Activated gamma-delta T cell treated with Interleukin-2 at 50 U/mL for 16 hours (primary cell): ENCODE measurements at regions not wholly inside any gene's neighbourhood (a gene's known extent, or its start where the extent isn't known, plus 50 kb on each side); places are given as distances from the start of the nearest gene placed in this dataset.
"Not testable (repeated sequence)": the region's sequence is repeated elsewhere in the genome, so short reads cannot be mapped to it uniquely, and the experiment has no call there.

ENCODE experiments used
- DNase-seq: peaks from one replicate; pipeline ENCODE4 v3.0.0-alpha.2; 2020

DNA sequence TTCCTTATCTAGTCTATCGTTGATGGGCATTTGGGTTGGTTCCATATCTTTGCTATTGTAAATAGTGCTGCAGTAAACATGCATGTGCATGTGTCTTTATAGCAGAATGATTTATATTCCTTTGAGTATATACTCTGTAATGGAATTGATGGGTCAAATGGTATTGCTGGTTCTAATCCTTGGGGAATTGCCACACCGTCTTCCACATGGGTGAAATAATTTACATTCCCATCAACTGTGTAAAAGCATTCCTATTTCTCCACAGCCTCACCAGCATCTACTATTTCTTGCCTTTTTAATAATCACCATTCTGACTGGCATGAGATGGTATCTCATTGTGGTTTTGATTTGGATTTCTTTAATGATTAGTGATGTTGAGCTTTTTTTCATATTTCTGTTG, 430.5 kb upstream of the TMPRSS15 start:
- not testable (repeated sequence) for DNase-seq

DNA sequence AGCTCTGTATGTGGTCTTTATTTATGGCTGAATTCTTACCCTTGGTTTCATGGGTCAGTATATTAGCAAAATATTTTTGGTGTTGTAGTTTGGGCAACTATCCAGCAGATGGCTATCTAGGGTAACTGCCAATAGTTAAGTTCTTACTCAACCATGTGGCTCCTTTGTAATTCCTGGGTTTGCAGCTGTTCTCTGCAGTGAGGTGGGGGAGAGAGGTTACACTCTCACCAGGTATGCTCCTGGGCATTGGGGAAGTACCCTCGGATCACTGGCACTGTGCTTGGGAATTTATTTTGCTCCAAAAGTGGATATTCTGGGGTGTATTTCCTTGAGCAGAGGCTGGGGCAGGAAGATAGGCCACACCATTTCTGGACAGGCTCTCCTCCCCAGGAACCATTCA, 436.7 kb upstream of the TMPRSS15 start:
- DNase-seq: no peak

GRCh38 chr21:18857606-18858005, 454.0 kb upstream of the TMPRSS15 start:
- not testable (repeated sequence) for DNase-seq

- DNase-seq: no peak
These were observed 465.5 kb upstream of the TMPRSS15 start for GRCh38 chr21:18869104-18869503.

- no peak for DNase-seq
These were observed 474.3 kb upstream of the TMPRSS15 start for GRCh38 chr21:18877917-18878316.

GRCh38 chr21:18887922-18888602, 484.5 kb upstream of the TMPRSS15 start:
- DNase-seq: no peak

- DNase-seq: no peak
These were observed 489.8 kb upstream of the TMPRSS15 start for GRCh38 chr21:18893406-18893805.

DNA sequence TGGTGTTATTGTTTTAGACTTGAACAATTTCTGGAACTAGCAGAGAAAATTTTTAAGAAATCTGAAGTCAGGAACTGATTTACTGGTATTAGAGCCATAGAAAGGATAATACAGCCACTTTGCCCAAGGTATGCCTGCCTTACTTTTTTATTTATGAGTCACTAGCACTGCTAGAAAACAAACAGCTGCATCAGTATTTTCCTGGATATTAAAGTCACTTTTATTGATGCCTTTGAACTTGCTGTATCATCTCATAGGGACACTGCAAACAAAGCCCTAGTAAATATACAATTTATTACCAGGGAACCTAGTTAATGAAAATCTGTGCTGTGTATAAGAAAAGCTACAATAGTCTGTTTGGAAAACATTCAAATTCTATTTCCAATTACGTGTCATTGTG, 490.8 kb upstream of the TMPRSS15 start:
- DNase-seq: no peak

DNA sequence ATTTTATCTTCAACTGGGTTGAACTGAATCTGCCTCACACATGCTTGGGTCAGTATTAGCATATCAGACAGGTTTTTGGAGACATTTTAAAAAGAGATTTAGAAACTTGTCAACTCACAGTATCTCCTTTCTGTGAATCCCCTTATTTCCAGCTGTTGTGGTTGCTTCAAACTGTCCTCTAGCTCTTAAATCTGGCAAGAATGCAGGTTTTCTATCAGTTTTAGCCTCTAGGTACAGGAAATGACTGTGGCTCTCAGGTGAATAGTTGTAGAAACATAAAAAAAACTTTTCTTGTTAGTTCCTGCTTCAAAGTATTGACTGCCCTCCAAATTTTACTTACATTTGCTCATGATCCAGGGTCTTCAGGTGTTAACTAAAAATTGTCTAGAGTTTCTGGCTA, 495.7 kb upstream of the TMPRSS15 start:
- no peak for DNase-seq

DNA sequence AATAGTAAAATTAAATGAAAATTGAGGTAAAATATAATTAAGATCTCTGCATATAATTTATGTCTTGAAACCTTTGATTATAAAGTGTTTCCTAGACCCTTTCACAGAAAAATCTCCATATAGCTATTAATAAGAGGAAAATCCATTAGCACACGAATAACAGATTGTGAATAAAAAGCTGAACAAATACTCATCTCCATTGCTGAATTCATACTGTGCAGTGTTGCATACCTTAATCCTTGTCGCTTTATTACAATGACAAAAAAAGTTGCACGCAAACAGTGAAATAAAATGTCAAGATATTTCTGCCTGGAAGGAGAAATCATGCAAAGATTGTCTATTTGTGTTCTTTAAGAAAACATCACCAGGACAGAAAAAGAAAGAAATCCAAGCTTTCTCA, 499.1 kb upstream of the TMPRSS15 start:
- DNase-seq: no peak

DNA sequence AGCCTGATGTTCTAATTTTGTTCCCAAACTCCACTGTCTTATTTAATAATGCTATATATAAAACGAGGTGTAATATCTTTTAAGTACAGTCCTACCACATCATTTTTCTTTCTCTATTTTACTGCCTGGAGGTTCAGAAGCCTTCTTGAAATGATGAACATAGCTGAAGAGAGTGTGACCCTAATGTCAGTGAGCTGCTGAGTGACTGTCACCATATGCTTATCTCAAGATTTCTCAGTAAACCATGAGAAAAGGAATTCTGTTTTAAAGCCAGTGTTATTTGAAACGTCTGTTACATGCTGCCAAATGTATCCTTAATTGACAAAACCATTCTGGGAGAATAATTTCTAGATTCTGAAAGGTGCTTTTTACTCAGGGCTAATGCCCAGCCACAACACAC, 503.5 kb upstream of the TMPRSS15 start:
- DNase-seq: no peak

GRCh38 chr21:18908641-18909040, 505.1 kb upstream of the TMPRSS15 start:
- DNase-seq: no peak

GRCh38 chr21:18913914-18914313, 510.3 kb upstream of the TMPRSS15 start:
- DNase-seq: no peak

DNA sequence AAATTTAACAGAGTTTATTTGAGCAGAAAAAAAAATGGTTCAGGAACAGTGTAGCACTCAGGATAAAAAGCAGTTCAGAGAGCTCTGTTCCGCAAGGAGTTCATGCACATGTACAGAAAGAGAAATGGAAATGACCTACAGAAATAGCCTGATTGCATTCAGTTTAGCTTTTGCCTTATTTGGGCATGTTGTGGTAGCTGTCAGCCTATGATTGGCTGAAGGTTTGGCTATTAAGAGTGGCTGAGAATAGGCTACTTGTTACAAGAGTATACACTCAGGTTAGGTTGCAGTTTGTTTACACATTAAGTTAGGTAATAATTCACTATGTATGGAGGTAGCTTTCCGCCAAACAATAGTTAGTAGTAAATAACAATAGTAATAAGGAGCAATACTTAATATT, 511.0 kb upstream of the TMPRSS15 start:
- DNase-seq: no peak

- no peak for DNase-seq
These were observed 514.0 kb upstream of the TMPRSS15 start for GRCh38 chr21:18917622-18918021.

DNA sequence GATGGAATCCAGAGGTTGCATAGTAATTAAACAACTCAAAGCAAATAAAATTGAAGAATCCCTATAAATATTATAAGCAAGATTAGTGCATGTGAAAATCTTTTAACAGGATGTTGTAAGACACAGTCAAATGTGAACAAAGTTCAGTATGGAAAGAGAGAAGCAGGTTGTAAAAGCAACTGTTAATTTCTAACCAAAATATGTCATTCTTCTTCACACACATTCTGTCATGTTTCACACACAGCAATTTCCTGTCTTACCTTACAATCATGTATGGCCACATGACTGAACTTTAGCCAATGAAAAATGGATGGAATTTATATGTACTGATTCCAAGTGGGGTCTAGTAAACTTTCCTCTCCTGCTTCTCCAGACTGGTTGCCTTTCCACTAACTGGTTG, 527.7 kb upstream of the TMPRSS15 start:
- no peak for DNase-seq

DNA sequence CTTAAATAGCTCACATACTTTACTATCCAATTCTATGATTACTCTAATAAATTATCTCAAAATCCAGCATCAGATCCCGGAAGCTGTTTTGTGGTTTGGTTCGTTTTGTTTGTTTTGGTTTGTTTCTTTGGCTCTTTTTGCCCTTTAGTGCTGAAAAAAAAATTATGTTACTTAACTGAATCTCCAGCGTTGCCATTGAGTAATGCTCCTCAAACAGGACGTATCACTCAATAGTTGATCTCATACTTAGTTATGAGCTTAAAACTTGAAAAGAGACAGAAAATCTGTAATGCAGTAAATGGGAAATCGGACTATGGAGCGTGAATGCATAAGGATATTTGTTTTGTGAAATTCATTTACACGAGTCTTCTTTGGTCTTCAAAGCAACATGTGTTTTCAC, 533.8 kb upstream of the TMPRSS15 start:
- DNase-seq: no peak

DNA sequence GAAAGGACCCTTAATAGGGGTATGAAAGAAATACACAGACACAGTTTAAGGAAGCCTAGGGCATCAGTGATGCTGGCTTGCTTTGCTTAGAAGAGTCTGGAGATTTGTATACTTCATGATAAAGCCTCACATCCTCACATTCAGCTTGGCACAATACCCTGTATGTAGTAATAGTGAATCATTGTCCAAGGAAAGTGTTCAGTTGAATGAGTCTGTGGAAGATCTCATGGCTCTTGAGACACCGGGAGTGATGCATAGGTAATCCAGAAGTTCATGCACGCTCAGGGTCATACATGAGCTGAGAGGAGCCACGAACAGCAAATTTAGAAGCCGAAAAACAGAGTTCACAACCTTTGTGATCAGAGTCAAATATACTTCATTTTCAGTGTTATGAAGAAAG, 537.2 kb upstream of the TMPRSS15 start:
- DNase-seq: no peak

- DNase-seq: no peak
These were observed 546.6 kb upstream of the TMPRSS15 start for GRCh38 chr21:18950045-18950740.

GRCh38 chr21:18951271-18952038, 547.9 kb upstream of the TMPRSS15 start:
- DNase-seq: no peak

GRCh38 chr21:18954441-18954844, 550.9 kb upstream of the TMPRSS15 start:
- DNase-seq: no peak

DNA sequence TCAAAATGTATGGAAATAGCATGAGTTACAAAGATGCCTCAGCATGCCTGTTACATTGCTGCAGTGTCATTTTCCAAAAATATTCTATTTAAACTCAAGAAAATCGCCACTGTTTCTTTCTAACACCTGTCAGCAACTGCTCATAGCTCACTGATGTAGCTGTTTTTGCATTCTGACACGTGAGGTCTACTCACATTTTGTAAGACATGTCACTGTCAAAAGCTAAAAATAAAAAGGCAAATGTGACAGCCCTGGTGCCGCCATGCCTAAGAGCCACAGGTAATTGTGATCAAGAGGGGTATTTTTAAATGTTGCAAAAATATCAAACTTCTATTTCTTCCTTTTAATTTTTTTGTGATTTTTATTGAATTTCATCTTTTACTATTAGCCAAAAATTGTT, 556.2 kb upstream of the TMPRSS15 start:
- DNase-seq: no peak

DNA sequence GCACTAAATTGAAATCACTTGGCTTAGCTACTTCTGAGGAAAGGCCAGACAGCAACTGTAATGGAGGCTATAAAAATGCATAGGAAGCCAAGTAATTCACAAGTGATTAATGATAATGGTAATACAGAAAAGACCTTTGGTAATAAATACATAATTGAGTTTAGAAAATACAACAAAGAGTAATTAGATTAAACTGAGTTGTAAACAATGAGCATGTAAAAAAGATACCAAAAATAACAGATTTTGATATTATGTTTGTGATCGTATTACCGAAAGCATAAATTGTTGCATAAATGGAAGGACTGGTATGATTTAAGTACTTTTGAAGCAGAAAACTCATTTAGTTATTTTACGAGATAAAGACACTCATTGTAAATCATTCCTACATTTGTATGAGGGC, 556.7 kb upstream of the TMPRSS15 start:
- DNase-seq: no peak

- DNase-seq: no peak
These were observed 566.8 kb upstream of the TMPRSS15 start for GRCh38 chr21:18970416-18970815.
